ENCODE measurements at regions not wholly inside any gene's neighbourhood (a gene's known extent, or its start where the extent isn't known, plus 50 kb on each side); places are given as distances from the start of the nearest gene placed in this dataset.
"Not testable (repeated sequence)": the region's sequence is repeated elsewhere in the genome, so short reads cannot be mapped to it uniquely, and the experiment has no call there.

- DNase-seq (ENCODE audit: low spot score) = no peak
These were observed 1065.8 kb upstream of the SPRY2 start for GRCh38 chr13:81406639-81407292.

- no peak for DNase-seq (ENCODE audit: low spot score)
These were observed 1065.1 kb upstream of the SPRY2 start for GRCh38 chr13:81406022-81406421.

- no peak for DNase-seq (ENCODE audit: low spot score)
These were observed 1055.3 kb upstream of the SPRY2 start for GRCh38 chr13:81396192-81396591.

- no peak for DNase-seq (ENCODE audit: low spot score)
These were observed 1054.4 kb upstream of the SPRY2 start for GRCh38 chr13:81395368-81395767.

- no peak for DNase-seq (ENCODE audit: low spot score)
These were observed 1053.7 kb upstream of the SPRY2 start for GRCh38 chr13:81394640-81395039.

- DNase-seq (ENCODE audit: low spot score) = no peak
These were observed 1052.8 kb upstream of the SPRY2 start for GRCh38 chr13:81393721-81394120.

- no peak for DNase-seq (ENCODE audit: low spot score)
These were observed 1052.2 kb upstream of the SPRY2 start for GRCh38 chr13:81393110-81393509.

GRCh38 chr13:81388400-81388799, 1047.5 kb upstream of the SPRY2 start:
- no peak for DNase-seq (ENCODE audit: low spot score)

GRCh38 chr13:81383444-81383843, 1042.5 kb upstream of the SPRY2 start:
- DNase-seq (ENCODE audit: low spot score) = no peak

- DNase-seq (ENCODE audit: low spot score) = no peak
These were observed 1041.3 kb upstream of the SPRY2 start for GRCh38 chr13:81382246-81382645.

- no peak for DNase-seq (ENCODE audit: low spot score)
These were observed 1040.6 kb upstream of the SPRY2 start for GRCh38 chr13:81381560-81381959.

GRCh38 chr13:81379183-81379582, 1038.3 kb upstream of the SPRY2 start:
- DNase-seq (ENCODE audit: low spot score) = no peak

- DNase-seq (ENCODE audit: low spot score) = no peak
These were observed 1037.0 kb upstream of the SPRY2 start for GRCh38 chr13:81377921-81378320.

GRCh38 chr13:81375709-81376108, 1034.8 kb upstream of the SPRY2 start:
- no peak for DNase-seq (ENCODE audit: low spot score)

GRCh38 chr13:81362711-81363110, 1021.8 kb upstream of the SPRY2 start:
- DNase-seq (ENCODE audit: low spot score) = not testable (repeated sequence)

GRCh38 chr13:81350056-81350455, 1009.1 kb upstream of the SPRY2 start:
- DNase-seq (ENCODE audit: low spot score) = no peak

- DNase-seq (ENCODE audit: low spot score) = not testable (repeated sequence)
These were observed 999.5 kb upstream of the SPRY2 start for GRCh38 chr13:81340118-81341069.

- not testable (repeated sequence) for DNase-seq (ENCODE audit: low spot score)
These were observed 998.7 kb upstream of the SPRY2 start for GRCh38 chr13:81339666-81340065.

GRCh38 chr13:81334481-81334880, 993.6 kb upstream of the SPRY2 start:
- DNase-seq (ENCODE audit: low spot score) = no peak

GRCh38 chr13:81326913-81327312, 986.0 kb upstream of the SPRY2 start:
- no peak for DNase-seq (ENCODE audit: low spot score)

- DNase-seq (ENCODE audit: low spot score) = no peak
These were observed 979.6 kb upstream of the SPRY2 start for GRCh38 chr13:81320516-81320915.

- DNase-seq (ENCODE audit: low spot score) = no peak
These were observed 978.4 kb upstream of the SPRY2 start for GRCh38 chr13:81319351-81319750.
